ENCODE measurements at regions not wholly inside any gene's neighbourhood (a gene's known extent, or its start where the extent isn't known, plus 50 kb on each side); places are given as distances from the start of the nearest gene placed in this dataset.

DNA sequence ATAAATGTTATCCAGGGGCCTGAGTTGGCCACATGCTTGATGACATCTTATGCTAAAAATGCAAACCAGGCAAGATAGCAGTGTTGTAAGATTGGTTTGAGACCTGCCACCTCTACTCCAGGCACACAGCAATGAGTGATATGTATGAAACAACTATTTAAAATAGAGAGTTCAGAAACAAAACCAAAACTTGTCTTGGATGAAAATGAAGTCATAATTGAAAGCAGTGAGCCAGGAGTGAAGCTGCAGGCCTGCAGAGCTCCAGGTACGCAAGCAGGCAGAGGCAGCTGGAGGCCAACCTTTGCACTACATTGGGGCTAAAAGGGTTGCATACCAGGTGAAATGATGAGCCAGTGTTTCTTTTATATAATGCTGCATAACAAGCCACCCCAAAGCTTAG, 89.2 kb upstream of the SPATS2L start:
- TF ChIP-seq CTCF (IDR thresholded peaks at IDR 0.05) (no peak), EZH2 (IDR thresholded peaks at IDR 0.05) (no peak)
